ENCODE measurements at regions not wholly inside any gene's neighbourhood (a gene's known extent, or its start where the extent isn't known, plus 50 kb on each side); places are given as distances from the start of the nearest gene placed in this dataset.
"Not testable (repeated sequence)": the region's sequence is repeated elsewhere in the genome, so short reads cannot be mapped to it uniquely, and the experiment has no call there.

- DNase-seq, result no peak
Measured at GRCh38 chr4:107468156-107468555, 251.9 kb downstream of the PAPSS1 start.

DNA sequence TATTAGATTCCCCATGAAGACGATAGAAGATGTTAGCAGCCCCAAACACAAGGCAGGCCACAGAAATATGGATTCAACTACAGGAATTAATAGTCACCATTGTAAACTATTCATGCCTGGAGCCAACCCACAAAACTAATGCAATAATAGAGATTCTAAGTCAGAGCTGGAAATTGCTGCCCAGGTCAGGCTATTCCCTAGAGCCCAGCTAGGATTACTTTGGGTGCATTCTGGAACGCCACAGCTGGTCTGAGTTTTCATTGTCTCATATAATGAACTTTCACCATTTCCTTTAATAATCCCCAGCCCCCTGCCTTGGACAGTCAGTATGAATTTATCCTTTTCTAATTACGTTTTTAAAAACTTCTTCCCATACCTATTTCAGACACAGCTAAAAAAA lies 252.6 kb downstream of the PAPSS1 start:
- DNase-seq, result no peak

DNA sequence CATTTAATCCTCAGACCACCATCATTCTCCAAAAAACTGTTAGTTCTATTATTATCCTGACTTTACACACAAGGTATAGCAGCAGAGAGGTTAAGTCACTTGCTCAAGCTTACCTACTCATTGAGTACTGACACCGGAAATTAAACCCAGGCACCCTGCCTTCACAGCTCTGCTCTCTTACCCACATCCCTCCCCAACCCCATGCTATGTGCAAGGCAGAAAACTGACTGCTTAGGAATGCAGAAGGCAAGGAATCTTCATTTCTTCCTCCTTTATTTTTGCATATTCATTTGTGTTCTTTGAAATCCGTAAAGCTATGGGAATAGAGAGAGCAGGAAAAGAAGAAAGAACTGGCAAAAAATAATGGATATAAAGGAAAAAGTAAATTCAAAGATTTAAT lies 261.8 kb downstream of the PAPSS1 start:
- DNase-seq, result no peak

GRCh38 chr4:107453987-107454386 lies 266.0 kb downstream of the PAPSS1 start:
- DNase-seq, result no peak

- no peak for DNase-seq
Measured at GRCh38 chr4:107452717-107453630, 267.1 kb downstream of the PAPSS1 start.

DNA sequence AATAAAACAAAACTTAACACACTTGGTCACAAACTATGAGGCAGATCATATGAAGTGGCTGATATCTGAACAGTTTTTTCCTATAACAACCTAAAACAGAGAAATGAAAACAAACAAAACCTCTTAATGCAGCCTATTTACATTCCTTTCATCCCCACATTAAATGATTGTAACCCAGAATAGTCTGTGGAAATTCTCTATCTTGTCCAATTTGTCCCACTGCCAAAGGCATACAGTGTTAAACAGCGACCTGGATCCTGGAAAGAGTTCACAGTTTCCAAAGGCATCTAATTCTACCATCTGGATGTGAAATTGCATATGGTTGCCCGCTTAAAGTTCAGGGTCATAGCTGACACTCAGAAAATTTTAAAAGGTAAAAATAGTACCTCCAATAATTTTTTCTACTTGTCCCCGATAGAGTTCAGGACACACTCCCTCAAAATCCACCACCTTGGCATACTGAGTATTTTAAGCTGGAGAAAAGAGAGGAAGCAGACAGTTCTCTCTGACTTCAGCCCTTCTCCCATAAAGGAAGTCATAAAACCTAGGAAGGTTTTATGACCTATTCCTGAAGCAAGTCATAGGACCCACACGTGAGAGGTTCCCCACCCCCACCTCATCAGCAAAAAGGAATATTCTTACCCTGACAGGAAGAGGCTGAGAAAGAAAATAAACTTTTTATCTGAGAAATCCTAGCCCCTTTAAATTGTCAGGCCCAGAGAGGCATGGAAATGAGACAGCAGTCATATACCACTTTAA lies 270.2 kb downstream of the PAPSS1 start:
- DNase-seq, result no peak

GRCh38 chr4:107442538-107443111 lies 277.4 kb downstream of the PAPSS1 start:
- no peak for DNase-seq

DNA sequence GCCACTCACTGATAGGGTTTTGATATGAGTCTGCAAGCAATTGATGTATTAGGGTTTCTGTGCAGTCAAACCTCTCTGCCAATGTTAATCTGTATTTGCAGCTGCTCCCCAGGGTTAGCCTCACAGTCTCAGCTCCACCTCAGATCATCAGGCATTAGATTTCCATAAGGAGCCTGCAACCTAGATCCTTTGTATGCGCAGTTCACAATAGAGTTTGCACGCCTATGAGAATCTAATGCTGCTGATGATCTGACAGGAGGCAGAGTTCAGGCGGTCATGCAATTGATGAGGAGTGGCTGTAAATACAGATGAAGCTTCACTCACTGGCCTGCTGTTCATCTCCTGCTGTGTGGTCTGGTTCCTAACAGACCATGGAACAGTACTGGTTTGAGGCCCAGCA lies 280.6 kb downstream of the PAPSS1 start:
- no peak for DNase-seq

DNA sequence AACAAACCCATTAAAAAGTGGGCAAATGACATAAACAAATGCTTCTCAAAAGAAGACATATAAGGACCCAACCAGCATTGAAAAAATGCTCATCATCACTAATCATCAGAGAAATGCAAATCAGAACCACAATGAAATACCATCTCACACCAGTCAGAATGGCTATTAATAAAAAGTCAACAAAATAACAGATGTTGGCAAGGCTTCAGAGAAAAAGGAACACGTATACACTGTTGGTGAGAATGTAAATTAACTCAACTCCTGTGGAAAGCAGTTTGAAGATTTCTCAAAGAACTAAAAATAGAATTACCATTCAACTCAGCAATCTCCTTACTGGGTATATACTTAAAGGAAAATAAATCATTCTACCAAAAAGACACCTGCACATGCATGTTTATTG lies 283.6 kb downstream of the PAPSS1 start:
- DNase-seq, result not testable (repeated sequence)

DNA sequence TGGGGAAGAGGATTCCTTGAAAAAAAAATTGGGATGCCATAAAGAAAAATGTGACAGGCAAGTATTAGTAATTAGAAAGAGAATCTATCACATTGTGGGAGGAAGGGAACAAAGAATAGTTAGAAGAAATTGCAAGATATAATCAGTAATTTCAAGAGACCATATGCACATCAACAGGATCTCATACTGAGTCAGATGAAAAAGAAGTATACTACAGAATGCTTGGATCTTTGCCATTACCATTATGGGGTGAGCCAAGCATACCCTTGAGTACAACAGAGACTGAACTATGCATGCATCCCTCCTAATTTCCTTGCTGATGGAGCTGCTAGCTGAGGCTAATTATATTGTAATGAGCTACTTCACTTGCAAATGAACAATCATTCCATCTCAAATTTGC lies 287.6 kb downstream of the PAPSS1 start:
- DNase-seq, result no peak

DNA sequence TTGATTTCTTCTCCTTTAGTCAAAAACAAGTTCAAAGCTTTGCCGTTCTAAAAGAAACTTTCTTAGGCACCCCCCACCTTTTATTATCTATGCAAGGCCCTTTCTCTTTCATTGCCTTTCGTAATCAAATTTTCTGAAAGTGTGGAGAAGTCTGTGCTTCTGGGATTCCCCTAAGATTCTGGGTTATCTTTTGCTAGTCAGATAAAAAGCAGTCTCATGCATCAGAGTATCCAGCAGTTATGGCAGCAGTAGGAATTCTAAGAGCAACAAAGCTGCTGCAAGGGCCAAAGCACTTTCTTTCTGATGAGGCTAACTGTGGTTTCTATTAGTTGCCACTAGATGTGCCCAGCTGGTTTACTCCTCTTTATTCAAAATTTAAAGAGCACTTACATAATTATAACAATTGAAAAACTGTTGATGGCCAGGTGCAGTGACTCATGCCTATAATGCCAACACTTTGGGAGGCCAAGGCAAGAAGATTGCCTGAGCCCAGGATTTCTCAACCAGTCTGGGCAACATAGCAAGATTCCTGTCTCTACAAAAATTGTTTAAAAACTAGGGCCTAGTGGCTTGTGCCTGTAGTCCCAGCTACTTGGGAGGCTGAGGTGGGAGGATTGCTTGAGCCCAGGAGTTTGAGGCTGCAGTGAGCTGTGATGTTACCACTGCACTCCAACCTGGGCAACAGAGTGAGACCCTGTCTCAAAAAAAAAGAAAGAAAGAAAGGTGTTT lies 296.2 kb downstream of the PAPSS1 start:
- no peak for DNase-seq

DNA sequence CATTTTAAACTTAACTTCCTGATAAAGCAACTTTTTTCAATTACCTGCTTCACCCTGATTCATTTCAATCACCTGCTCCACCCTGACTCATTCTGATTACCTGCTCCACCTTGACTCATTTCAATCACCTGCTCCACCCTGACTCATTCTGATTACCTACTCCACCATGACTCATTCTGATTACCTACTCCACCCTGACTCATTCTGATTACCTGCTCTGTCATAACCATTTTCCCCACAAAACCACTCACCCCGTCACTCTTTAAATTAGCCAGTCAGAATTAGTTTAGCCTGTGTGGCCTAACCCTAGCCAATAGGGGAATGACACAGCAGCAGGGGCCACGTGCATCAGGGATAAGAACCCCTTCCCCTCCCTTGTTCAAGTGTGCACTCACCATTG lies 300.5 kb downstream of the PAPSS1 start:
- DNase-seq, result not testable (repeated sequence)

GRCh38 chr4:107419052-107419451 lies 301.0 kb downstream of the PAPSS1 start:
- no peak for DNase-seq

DNA sequence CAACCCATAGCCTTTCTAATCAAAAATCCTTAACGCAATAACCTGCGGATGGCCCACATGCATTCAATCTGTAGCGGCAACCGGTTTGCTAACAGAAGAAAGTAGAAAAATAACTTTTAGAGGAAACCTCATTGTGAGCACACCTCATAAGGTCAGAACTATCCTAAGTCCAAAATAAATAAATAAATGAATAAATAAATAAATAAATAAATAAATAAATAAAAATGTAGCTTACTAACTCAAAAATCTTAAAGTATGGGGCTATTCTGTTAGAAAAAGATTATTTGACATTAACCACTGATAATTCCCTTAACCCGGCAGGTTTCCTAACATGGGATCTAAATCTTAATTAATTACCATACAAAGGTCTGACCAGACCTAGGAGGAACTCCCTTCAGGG lies 304.5 kb downstream of the PAPSS1 start:
- not testable (repeated sequence) for DNase-seq

- DNase-seq, result not testable (repeated sequence)
Measured at GRCh38 chr4:107409872-107410271, 310.2 kb downstream of the PAPSS1 start.

- DNase-seq, result no peak
Measured at GRCh38 chr4:107408968-107409367, 311.1 kb downstream of the PAPSS1 start.

DNA sequence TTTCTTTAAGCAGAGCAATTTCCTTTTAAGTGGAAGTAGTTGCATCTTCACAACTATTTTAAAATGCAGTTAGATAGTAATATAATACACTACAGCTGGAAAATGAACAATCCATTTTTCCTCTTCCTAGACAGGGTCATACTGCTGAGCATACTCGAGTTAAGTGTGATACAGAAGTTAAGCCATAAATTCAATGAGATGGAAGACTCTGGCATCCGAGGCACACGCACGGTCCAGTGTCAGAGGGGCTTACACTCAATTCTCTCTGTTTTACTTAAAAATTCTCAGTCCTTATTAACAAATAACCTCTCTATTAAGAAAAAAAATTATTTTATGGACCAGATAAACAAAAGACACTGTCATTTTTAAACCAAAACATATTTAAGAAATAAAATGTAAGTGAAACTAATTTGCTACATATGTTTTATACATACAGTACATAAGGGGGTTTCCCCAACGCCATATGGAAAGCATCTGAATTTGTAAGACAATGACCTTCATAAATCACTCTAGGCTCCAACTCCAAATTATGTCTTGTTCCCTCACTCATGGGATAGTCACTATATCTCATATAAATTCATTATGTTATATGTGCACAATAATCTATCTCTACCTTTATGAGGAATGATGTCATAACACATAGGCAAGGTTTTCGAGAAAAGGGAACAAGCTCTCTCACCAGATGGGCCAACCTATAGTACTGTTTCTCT lies 315.3 kb downstream of the PAPSS1 start:
- DNase-seq, result no peak

DNA sequence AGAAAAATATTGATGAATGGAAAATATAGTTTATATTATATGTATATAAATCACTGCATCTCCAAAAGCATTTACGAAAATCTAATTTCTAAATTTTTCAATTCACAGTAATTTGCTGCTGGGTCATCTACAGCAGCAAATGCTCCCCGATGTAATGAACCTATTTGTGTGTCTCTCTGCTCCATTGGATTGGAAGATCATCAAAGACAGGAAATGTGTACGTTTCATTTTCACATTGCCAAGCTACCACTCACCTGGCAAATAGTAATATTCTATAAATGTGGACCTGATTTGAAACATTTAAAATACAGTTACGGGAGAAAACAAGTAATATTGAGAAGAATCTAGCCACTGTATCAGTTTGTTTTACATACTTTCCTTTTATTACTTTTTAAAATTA lies 317.7 kb downstream of the PAPSS1 start:
- no peak for DNase-seq

DNA sequence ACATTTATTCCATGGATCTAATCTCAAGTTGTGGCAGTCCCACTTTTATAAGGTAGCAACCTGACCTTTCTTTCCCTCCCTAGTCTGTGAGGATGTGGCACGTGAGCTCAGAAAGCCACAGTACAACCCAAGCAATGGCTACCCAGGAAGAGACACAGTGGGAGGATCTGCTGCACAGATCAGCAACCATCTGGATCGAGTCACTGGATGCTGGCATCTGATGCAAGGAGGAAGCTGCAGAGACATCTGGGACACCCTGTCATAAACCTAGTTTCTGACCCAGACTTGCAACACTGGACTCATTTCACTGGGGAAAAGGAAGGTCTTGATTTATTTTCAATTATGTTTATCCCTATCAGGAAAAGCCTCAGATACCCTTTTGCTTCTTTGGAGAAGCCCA lies 327.1 kb downstream of the PAPSS1 start:
- no peak for DNase-seq

DNA sequence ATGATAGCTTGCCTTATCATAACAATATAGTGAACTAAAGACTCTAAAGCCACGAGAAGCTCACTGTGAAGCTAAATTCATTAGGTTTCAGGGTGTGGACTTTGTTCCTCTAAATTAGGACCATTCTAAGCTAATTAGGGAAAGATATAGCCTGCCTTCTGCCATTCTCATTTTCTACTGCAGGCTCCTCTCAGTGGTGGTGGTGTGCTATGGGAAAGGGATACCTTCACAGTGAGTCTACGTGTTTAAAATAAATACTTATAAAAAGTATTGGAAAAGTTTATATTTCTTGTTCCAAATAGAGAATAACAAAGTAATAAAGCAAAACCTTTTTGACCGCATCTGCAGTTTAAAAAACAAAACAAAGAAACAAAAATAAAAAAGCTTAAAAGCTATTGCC lies 327.7 kb downstream of the PAPSS1 start:
- DNase-seq, result no peak

DNA sequence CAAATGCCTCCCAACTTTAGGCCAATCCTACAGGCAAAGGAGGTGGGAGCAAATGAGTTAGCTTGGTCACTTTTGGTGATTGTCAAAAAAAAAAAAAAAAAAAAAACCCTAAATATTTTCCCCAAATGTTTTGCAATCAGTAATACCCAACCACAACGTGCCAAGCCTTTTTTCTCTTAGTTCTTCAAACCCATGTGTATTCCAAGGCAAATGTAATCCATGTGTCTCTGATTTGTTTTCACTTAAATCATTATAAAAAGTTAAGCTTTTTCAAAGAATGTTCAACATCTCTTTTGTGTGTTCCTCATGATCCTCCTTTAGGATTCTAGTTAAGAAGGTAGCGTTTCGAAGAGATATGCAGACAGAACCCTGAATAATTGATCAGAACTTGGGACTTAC lies 328.4 kb downstream of the PAPSS1 start:
- no peak for DNase-seq

- no peak for DNase-seq
Measured at GRCh38 chr4:107391009-107391629, 328.9 kb downstream of the PAPSS1 start.

All from cerebellar nuclear complex (tissue), 1 donor.